OCI-LY3 (cell line): ENCODE measurements at regions not wholly inside any gene's neighbourhood (a gene's known extent, or its start where the extent isn't known, plus 50 kb on each side); places are given as distances from the start of the nearest gene placed in this dataset.

Experiments
- EZH2phosphoT487 ChIP-seq: fragments of 200-600 bp; shearing (Covaris generic); IDR thresholded peaks from 2 replicates; pipeline ENCODE4 v1.6.1; 2018; ENCODE audit warnings: antibody characterized with exemption, mixed run types, low read depth
- TF ChIP-seq, protein P1 (sequence below): fragments of 200-600, 300-600 bp; sonication (generic); IDR thresholded peaks from 2 replicates; pipeline ENCODE4 v1.5.1; 2014; ENCODE audit warnings: antibody characterized with exemption, low read length, low read depth

DNA sequence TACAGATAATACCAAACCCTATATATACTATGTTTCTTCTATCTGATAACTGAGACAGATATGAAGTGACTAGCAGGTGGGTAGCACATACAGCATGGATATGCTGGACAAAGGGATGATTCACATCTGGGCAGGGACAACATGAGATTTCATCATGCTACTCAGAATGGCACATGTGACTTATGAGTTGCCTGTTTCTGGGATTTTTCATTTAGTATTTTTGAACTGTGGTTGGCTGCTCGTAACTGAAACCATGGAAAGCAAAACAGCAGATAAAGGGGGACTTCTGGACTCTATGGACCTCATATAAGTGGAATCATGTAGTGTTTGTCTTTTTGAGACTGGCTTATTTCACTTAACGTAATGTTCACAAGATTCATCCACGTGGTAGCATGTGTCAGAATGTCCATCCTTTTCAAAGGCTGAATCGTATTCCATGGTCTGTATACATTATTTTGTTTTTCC lies 883.0 kb downstream of the TBC1D22A start:
- TF ChIP-seq, protein P1, sequence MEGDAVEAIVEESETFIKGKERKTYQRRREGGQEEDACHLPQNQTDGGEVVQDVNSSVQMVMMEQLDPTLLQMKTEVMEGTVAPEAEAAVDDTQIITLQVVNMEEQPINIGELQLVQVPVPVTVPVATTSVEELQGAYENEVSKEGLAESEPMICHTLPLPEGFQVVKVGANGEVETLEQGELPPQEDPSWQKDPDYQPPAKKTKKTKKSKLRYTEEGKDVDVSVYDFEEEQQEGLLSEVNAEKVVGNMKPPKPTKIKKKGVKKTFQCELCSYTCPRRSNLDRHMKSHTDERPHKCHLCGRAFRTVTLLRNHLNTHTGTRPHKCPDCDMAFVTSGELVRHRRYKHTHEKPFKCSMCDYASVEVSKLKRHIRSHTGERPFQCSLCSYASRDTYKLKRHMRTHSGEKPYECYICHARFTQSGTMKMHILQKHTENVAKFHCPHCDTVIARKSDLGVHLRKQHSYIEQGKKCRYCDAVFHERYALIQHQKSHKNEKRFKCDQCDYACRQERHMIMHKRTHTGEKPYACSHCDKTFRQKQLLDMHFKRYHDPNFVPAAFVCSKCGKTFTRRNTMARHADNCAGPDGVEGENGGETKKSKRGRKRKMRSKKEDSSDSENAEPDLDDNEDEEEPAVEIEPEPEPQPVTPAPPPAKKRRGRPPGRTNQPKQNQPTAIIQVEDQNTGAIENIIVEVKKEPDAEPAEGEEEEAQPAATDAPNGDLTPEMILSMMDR: no peak
- TF ChIP-seq EZH2phosphoT487: no peak
